ENCODE measurements at regions not wholly inside any gene's neighbourhood (a gene's known extent, or its start where the extent isn't known, plus 50 kb on each side); places are given as distances from the start of the nearest gene placed in this dataset.

DNA sequence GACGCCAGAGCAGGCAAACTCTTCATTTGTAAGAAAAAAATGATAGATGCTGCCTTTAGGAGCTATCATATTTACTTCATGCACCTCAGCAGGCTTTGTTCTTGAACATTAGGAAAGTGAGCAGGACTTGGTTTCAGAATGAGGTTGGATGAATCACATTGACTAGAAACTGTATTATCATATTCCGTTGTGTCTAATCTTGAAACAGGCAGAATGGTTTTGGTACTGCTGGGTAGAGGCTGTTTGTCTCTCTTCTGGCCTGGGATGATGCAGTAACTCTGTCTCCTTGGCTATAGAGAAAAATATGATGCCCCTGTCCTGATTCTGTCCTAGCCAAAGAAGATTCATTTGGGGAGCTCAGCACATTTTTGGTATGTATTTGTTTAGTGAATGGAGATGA, 344.2 kb upstream of the GRM7 start:
- TF ChIP-seq, protein P1, sequence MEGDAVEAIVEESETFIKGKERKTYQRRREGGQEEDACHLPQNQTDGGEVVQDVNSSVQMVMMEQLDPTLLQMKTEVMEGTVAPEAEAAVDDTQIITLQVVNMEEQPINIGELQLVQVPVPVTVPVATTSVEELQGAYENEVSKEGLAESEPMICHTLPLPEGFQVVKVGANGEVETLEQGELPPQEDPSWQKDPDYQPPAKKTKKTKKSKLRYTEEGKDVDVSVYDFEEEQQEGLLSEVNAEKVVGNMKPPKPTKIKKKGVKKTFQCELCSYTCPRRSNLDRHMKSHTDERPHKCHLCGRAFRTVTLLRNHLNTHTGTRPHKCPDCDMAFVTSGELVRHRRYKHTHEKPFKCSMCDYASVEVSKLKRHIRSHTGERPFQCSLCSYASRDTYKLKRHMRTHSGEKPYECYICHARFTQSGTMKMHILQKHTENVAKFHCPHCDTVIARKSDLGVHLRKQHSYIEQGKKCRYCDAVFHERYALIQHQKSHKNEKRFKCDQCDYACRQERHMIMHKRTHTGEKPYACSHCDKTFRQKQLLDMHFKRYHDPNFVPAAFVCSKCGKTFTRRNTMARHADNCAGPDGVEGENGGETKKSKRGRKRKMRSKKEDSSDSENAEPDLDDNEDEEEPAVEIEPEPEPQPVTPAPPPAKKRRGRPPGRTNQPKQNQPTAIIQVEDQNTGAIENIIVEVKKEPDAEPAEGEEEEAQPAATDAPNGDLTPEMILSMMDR (IDR thresholded peaks at IDR 0.05; ENCODE audit: borderline replicate concordance, extremely low read depth, low read length, poor library complexity, severe bottlenecking), result no peak
- TF ChIP-seq EZH2 (IDR thresholded peaks at IDR 0.05; ENCODE audit: borderline replicate concordance, low read depth, low read length, severe bottlenecking), result no peak

Data from DND-41 (cell line).